SK-N-SH treated with all-trans-retinoic acid at 6 μM for 48 hours (cell line): ENCODE measurements at regions not wholly inside any gene's neighbourhood (a gene's known extent, or its start where the extent isn't known, plus 50 kb on each side); places are given as distances from the start of the nearest gene placed in this dataset.

ENCODE experiments used
- ATAC-seq: fragments of 200-7000 bp; cut with Tn5 transposase; 3 replicates; pipeline ENCODE4 v1.9.1; 2020; ENCODE audit warnings: mild to moderate bottlenecking, moderate library complexity
- BACH2 ChIP-seq: fragments of 250-450 bp; sonication (Bioruptor Pico); IDR thresholded peaks from 2 replicates; pipeline ENCODE4 v1.9.0; 2021; ENCODE audit warnings: mild to moderate bottlenecking, borderline replicate concordance
- ESRRG ChIP-seq: fragments of 250-450 bp; sonication (Bioruptor Pico); IDR thresholded peaks from 2 replicates; pipeline ENCODE4 v1.6.1; 2021; ENCODE audit warnings: mild to moderate bottlenecking
- GLIS3 ChIP-seq: fragments of 250-450 bp; sonication (Bioruptor Pico); IDR thresholded peaks from 2 replicates; pipeline ENCODE4 v1.5.0; 2020; ENCODE audit warnings: mild to moderate bottlenecking, moderate library complexity
- ISL1 ChIP-seq: fragments of 250-450 bp; sonication (Bioruptor Pico); IDR thresholded peaks from 2 replicates; pipeline ENCODE4 v2.1.2; 2022; ENCODE audit warnings: mild to moderate bottlenecking, moderate library complexity
- OSR1 ChIP-seq: fragments of 250-450 bp; sonication (Bioruptor Pico); IDR thresholded peaks from 2 replicates; pipeline ENCODE4 v1.8.0; 2022; ENCODE audit warnings: moderate library complexity, mild to moderate bottlenecking, inconsistent platforms
- PPARA ChIP-seq: fragments of 250-450 bp; sonication (Bioruptor Pico); IDR thresholded peaks from 2 replicates; pipeline ENCODE4 v1.5.0; 2020; ENCODE audit warnings: mild to moderate bottlenecking, borderline replicate concordance
- RARB ChIP-seq: fragments of 250-450 bp; sonication (Bioruptor Pico); IDR thresholded peaks from 2 replicates; pipeline ENCODE4 v1.8.0; 2021; ENCODE audit warnings: mild to moderate bottlenecking, moderate library complexity
- SNAI2 ChIP-seq: fragments of 250-450 bp; sonication (Bioruptor Pico); IDR thresholded peaks from 2 replicates; pipeline ENCODE4 v1.5.0; 2020; ENCODE audit warnings: mild to moderate bottlenecking, moderate library complexity
- TCF4 ChIP-seq: fragments of 250-450 bp; sonication (Bioruptor Pico); IDR thresholded peaks from 2 replicates; pipeline ENCODE4 v1.8.0; 2021; ENCODE audit warnings: mild to moderate bottlenecking, moderate library complexity, borderline replicate concordance
- TOX ChIP-seq: fragments of 250-450 bp; sonication (Bioruptor Pico); IDR thresholded peaks from 2 replicates; pipeline ENCODE4 v1.8.0; 2021; ENCODE audit warnings: mild to moderate bottlenecking, moderate library complexity, borderline replicate concordance
- ZC3H10 ChIP-seq: fragments of 250-450 bp; sonication (Bioruptor Pico); IDR thresholded peaks from 2 replicates; pipeline ENCODE4 v1.5.1; 2021; ENCODE audit warnings: mild to moderate bottlenecking, moderate library complexity
- ZFP3 ChIP-seq: fragments of 250-450 bp; sonication (Bioruptor Pico); IDR thresholded peaks from 2 replicates; pipeline ENCODE4 v1.5.0; 2020; ENCODE audit warnings: mild to moderate bottlenecking, moderate library complexity
- ZNF565 ChIP-seq: fragments of 450-650 bp; formaldehyde crosslinking; conservative IDR thresholded peaks from 2 replicates; pipeline ENCODE4 v1.5.0; 2020; ENCODE audit warnings: low read depth, mild to moderate bottlenecking, moderate library complexity
- ZNF70 ChIP-seq: fragments of 450-650 bp; formaldehyde crosslinking; IDR thresholded peaks from 2 replicates; pipeline ENCODE4 v1.5.0; 2020; ENCODE audit warnings: mild to moderate bottlenecking, moderate library complexity
- TF ChIP-seq, protein P1 (sequence below): fragments of 250-450 bp; sonication (Bioruptor Pico); IDR thresholded peaks from 2 replicates; pipeline ENCODE4 v1.8.0; 2020; ENCODE audit warnings: mild to moderate bottlenecking, moderate library complexity, borderline replicate concordance
- TF ChIP-seq, protein P2 (sequence below): fragments of 250-450 bp; sonication (Bioruptor Pico); IDR thresholded peaks from 2 replicates; pipeline ENCODE4 v1.5.1; 2020; ENCODE audit warnings: low read depth, mild to moderate bottlenecking, moderate library complexity
- TF ChIP-seq, protein P3 (sequence below): fragments of 250-450 bp; sonication (Bioruptor Pico); IDR thresholded peaks from 2 replicates; pipeline ENCODE4 v1.8.0; 2021; ENCODE audit warnings: low read depth, mild to moderate bottlenecking, moderate library complexity, borderline replicate concordance
- TF ChIP-seq, protein P4 (sequence below): fragments of 250-450 bp; sonication (Bioruptor Pico); IDR thresholded peaks from 2 replicates; pipeline ENCODE4 v1.5.1; 2021; ENCODE audit warnings: mild to moderate bottlenecking, moderate library complexity
- TF ChIP-seq, protein P5 (sequence below): fragments of 250-450 bp; sonication (Bioruptor Pico); IDR thresholded peaks from 2 replicates; pipeline ENCODE4 v1.5.0; 2020; ENCODE audit warnings: mild to moderate bottlenecking, moderate library complexity

DNA sequence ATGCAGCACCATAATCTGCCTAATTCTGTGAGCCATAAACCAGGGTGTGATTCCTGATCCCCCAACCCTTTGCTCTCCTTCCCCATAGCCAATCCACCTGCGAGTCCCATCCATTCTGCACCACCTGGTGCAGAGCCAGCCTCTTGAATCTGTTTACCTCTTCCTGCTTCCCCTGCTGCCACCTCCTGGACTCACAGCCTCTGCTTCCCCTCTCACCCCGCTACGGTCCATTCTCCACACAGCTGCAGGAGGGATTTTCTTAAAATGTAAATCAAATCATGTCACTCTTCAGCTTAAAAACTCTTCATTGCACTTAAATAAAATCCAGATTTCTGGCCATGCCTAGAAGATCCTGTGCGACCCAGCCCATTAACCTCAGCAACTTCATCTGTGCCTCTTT is 186.7 kb downstream of the FOXD2 start (continued):
- TF ChIP-seq, protein P1, sequence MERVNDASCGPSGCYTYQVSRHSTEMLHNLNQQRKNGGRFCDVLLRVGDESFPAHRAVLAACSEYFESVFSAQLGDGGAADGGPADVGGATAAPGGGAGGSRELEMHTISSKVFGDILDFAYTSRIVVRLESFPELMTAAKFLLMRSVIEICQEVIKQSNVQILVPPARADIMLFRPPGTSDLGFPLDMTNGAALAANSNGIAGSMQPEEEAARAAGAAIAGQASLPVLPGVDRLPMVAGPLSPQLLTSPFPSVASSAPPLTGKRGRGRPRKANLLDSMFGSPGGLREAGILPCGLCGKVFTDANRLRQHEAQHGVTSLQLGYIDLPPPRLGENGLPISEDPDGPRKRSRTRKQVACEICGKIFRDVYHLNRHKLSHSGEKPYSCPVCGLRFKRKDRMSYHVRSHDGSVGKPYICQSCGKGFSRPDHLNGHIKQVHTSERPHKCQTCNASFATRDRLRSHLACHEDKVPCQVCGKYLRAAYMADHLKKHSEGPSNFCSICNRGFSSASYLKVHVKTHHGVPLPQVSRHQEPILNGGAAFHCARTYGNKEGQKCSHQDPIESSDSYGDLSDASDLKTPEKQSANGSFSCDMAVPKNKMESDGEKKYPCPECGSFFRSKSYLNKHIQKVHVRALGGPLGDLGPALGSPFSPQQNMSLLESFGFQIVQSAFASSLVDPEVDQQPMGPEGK (CRISPR knock-in tag) = no peak
- no peak for TF ChIP-seq PPARA (CRISPR knock-in tag)
- no peak for TF ChIP-seq ZC3H10 (CRISPR knock-in tag)
- TF ChIP-seq ESRRG (CRISPR knock-in tag) = no peak

DNA sequence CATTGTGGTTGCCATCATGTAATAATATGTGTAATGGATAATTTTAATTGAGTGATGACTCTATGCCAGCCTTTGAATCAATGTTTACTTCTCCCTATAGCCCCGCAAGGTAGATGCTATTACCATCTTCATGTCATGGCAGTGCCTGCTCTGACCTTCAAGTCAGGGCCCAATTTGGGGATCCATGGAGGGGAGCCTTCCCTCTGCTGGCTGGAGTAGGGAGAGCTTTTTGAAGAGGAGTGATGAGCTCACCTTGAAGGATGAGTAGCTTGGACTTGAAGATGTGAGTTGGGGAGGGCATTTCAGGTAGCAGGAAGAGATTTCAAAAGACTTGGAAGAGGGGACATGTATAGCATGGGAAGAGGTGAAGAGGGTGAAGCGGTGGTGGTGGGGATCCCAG is 189.2 kb downstream of the FOXD2 start:
- TF ChIP-seq PPARA (CRISPR knock-in tag) (no peak), BACH2 (CRISPR knock-in tag) (no peak), RARB (no peak), ESRRG (CRISPR knock-in tag) (no peak), TOX (CRISPR knock-in tag) (no peak), OSR1 (CRISPR knock-in tag) (no peak), ZNF70 (CRISPR knock-in tag) (no peak), GLIS3 (CRISPR knock-in tag) (no peak), TCF4 (CRISPR knock-in tag) (no peak), ZFP3 (CRISPR knock-in tag) (no peak), ZNF565 (CRISPR knock-in tag) (no peak), SNAI2 (CRISPR knock-in tag) (no peak), ISL1 (no peak)
- TF ChIP-seq, protein P2, sequence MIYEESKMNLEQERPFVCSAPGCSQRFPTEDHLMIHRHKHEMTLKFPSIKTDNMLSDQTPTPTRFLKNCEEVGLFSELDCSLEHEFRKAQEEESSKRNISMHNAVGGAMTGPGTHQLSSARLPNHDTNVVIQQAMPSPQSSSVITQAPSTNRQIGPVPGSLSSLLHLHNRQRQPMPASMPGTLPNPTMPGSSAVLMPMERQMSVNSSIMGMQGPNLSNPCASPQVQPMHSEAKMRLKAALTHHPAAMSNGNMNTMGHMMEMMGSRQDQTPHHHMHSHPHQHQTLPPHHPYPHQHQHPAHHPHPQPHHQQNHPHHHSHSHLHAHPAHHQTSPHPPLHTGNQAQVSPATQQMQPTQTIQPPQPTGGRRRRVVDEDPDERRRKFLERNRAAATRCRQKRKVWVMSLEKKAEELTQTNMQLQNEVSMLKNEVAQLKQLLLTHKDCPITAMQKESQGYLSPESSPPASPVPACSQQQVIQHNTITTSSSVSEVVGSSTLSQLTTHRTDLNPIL (CRISPR knock-in tag) = no peak
- TF ChIP-seq, protein P3, sequence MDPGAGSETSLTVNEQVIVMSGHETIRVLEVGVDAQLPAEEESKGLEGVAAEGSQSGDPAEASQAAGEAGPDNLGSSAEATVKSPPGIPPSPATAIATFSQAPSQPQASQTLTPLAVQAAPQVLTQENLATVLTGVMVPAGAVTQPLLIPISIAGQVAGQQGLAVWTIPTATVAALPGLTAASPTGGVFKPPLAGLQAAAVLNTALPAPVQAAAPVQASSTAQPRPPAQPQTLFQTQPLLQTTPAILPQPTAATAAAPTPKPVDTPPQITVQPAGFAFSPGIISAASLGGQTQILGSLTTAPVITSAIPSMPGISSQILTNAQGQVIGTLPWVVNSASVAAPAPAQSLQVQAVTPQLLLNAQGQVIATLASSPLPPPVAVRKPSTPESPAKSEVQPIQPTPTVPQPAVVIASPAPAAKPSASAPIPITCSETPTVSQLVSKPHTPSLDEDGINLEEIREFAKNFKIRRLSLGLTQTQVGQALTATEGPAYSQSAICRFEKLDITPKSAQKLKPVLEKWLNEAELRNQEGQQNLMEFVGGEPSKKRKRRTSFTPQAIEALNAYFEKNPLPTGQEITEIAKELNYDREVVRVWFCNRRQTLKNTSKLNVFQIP (CRISPR knock-in tag) = no peak
- TF ChIP-seq, protein P4, sequence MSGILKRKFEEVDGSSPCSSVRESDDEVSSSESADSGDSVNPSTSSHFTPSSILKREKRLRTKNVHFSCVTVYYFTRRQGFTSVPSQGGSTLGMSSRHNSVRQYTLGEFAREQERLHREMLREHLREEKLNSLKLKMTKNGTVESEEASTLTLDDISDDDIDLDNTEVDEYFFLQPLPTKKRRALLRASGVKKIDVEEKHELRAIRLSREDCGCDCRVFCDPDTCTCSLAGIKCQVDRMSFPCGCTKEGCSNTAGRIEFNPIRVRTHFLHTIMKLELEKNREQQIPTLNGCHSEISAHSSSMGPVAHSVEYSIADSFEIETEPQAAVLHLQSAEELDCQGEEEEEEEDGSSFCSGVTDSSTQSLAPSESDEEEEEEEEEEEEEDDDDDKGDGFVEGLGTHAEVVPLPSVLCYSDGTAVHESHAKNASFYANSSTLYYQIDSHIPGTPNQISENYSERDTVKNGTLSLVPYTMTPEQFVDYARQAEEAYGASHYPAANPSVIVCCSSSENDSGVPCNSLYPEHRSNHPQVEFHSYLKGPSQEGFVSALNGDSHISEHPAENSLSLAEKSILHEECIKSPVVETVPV = no peak
- TF ChIP-seq, protein P5, sequence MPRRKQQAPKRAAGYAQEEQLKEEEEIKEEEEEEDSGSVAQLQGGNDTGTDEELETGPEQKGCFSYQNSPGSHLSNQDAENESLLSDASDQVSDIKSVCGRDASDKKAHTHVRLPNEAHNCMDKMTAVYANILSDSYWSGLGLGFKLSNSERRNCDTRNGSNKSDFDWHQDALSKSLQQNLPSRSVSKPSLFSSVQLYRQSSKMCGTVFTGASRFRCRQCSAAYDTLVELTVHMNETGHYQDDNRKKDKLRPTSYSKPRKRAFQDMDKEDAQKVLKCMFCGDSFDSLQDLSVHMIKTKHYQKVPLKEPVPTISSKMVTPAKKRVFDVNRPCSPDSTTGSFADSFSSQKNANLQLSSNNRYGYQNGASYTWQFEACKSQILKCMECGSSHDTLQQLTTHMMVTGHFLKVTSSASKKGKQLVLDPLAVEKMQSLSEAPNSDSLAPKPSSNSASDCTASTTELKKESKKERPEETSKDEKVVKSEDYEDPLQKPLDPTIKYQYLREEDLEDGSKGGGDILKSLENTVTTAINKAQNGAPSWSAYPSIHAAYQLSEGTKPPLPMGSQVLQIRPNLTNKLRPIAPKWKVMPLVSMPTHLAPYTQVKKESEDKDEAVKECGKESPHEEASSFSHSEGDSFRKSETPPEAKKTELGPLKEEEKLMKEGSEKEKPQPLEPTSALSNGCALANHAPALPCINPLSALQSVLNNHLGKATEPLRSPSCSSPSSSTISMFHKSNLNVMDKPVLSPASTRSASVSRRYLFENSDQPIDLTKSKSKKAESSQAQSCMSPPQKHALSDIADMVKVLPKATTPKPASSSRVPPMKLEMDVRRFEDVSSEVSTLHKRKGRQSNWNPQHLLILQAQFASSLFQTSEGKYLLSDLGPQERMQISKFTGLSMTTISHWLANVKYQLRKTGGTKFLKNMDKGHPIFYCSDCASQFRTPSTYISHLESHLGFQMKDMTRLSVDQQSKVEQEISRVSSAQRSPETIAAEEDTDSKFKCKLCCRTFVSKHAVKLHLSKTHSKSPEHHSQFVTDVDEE (CRISPR knock-in tag) = no peak
- TF ChIP-seq, protein P1 (CRISPR knock-in tag) = no peak
- TF ChIP-seq, all 23 proteins: peak for 0
- ATAC-seq = no peak
